ENCODE measurements at regions not wholly inside any gene's neighbourhood (a gene's known extent, or its start where the extent isn't known, plus 50 kb on each side); places are given as distances from the start of the nearest gene placed in this dataset.
"Not testable (repeated sequence)": the region's sequence is repeated elsewhere in the genome, so short reads cannot be mapped to it uniquely, and the experiment has no call there.

- no peak for DNase-seq (ENCODE audit: low read depth, low spot score)
These were observed 305.5 kb upstream of the ETAA1 start for GRCh38 chr2:67091681-67092080.

GRCh38 chr2:67095121-67095520, 302.0 kb upstream of the ETAA1 start:
- DNase-seq (ENCODE audit: low read depth, low spot score): no peak

- DNase-seq (ENCODE audit: low read depth, low spot score): no peak
These were observed 300.2 kb upstream of the ETAA1 start for GRCh38 chr2:67096886-67097285.

DNA sequence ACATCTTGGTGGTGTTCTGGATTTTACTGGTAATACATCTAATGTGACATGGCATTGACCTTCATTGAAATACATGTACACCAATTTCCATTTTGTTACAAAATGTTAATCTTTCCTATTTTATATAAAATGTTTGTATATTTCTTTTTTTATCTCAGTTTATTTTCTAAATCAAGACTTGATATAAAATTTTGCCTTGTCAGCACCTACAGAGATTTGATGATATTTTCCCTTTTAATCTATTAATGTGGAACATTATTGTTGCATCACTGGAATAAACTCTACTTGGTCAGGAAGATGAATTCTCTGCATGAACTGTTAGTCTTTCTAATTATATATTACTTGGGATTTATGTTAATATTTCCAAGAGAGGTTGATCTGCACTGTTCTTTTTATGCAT, 294.0 kb upstream of the ETAA1 start:
- DNase-seq (ENCODE audit: low read depth, low spot score): no peak

DNA sequence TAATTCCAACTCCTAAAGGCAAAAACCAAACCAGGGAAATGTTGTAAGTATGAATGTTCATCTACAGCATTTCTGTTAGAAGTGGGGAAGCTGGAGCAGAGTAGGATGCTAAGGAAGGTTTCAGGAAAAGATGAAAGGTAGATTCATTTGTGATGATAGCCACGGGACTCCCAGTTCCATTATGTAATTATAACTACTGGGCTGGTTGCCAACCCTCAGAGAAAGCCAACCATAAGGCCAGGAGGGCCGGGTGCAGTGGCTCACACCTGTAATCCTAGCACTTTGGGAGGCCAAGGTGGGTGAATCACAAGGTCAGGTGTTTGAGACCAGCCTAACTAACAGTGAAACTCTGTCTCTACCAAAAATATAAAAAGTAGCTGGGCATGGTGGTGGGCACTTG, 288.9 kb upstream of the ETAA1 start:
- DNase-seq (ENCODE audit: low read depth, low spot score): no peak

DNA sequence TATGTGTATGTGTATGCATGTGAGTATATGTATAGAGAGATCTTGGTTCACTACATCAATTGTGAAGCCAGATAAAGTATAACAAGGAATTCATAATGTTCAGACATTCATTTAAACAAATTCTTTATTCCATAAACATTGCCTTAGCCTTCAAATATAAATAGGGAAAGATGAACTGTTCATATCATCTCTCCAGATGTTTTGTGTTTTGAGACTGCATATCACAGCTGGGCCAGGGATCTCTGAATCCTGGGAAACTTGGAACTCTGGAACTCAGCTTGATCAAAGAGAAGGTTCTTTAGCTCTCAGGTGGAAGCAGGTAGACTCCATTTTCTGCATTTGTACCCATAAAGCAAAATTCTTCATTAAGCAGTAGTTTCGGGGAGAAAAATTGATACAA, 272.6 kb upstream of the ETAA1 start:
- DNase-seq (ENCODE audit: low read depth, low spot score): no peak

- DNase-seq (ENCODE audit: low read depth, low spot score): no peak
These were observed 266.4 kb upstream of the ETAA1 start for GRCh38 chr2:67130531-67131256.

DNA sequence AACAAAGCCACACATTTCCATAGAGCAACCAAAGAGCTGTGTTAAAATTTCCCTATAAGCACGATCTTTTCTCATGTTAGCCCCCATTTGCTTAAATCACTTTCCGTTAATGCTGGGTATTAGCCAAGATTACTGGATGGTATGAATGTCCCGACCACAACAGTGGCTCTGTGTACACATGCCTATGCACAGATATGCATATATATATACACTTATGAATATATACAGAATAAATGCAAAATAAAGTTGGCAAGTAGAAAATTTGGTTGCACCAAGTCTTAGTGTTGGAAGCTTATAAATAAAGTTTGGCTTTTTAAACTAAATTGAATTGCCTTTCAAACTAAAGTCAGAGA, 265.9 kb upstream of the ETAA1 start:
- no peak for DNase-seq (ENCODE audit: low read depth, low spot score)

DNA sequence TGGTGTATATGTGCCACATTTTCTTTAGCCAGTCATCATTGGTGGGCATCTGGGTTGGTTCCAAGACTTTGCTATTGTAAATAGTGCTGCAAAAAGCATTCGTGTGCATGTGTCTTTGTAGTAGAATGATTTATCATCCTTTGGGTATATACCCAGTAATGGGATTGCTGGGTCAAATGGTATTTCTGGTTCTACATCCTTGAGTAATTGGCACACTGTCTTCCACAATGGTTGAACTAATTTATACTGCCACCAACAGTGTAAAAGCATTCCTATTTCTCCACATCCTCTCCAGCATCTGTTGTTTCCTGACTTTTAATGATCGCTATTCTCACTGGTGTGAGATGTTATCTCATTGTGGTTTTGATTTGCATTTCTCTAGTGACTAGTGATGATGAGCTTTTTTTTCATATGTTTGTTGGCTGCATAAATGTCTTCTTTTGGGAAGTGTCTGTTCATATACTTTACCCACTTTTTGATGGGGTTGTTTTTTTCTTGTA, 264.6 kb upstream of the ETAA1 start:
- DNase-seq (ENCODE audit: low read depth, low spot score): not testable (repeated sequence)

- no peak for DNase-seq (ENCODE audit: low read depth, low spot score)
These were observed 261.9 kb upstream of the ETAA1 start for GRCh38 chr2:67135208-67135607.

DNA sequence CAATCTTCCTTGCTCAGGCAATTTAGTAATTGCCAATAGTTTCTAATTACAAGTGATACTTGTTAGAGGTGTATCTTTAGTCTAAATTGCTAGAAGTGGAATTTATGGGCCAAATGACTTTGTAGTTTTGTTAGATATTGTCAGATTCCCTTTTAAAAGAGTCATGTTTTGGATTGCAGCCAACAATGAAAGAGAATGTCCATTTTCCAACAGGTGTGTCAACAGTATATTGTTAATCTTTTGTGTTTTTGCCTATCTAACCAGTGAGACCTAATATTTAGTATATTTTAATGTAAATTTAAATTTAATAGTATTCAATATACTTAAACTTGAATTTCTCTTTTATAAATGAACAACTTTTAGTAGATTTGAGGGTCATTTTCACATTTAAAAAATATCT, 259.4 kb upstream of the ETAA1 start:
- DNase-seq (ENCODE audit: low read depth, low spot score): no peak

- no peak for DNase-seq (ENCODE audit: low read depth, low spot score)
These were observed 255.1 kb upstream of the ETAA1 start for GRCh38 chr2:67142071-67142470.

DNA sequence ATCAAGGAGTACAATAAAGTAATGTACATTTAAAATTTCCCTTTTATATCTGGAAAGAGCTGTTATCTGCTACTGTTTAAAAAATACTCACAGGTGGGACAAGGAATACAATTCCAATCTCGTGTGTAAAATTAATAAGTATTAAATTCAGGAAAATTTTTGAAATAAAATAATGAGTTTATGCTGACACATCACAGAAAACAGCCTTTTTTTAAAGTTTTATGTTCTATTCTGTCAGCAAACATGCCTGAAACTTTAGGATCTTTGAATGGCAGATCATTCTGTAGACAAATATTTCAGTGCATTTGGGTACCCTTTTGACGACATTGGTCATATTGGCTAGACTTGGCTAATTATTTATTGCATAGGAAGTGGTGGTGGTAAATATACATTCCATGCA, 254.4 kb upstream of the ETAA1 start:
- no peak for DNase-seq (ENCODE audit: low read depth, low spot score)

- DNase-seq (ENCODE audit: low read depth, low spot score): no peak
These were observed 251.3 kb upstream of the ETAA1 start for GRCh38 chr2:67145851-67146250.

GRCh38 chr2:67156796-67157195, 240.3 kb upstream of the ETAA1 start:
- DNase-seq (ENCODE audit: low read depth, low spot score): no peak

- no peak for DNase-seq (ENCODE audit: low read depth, low spot score)
These were observed 238.4 kb upstream of the ETAA1 start for GRCh38 chr2:67158718-67159117.

DNA sequence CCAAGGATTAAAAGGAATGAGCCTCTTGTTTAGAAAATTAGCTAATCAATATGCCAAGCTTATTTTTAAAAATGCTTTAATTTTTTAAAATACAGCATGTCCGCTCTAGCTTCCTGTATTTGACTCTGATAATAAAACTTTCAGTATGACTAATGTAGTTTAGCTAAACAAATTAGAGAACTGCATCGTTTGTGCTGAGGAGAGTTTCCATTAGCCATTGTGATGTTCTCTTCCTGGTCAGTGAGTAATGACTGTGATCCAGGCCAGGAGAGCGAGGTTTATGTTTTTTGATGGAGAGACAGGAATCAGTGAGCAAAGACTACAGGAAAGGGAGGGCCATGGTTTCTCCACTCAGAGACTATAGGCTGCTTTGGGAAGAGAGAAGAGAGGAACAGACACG, 237.2 kb upstream of the ETAA1 start:
- DNase-seq (ENCODE audit: low read depth, low spot score): no peak

DNA sequence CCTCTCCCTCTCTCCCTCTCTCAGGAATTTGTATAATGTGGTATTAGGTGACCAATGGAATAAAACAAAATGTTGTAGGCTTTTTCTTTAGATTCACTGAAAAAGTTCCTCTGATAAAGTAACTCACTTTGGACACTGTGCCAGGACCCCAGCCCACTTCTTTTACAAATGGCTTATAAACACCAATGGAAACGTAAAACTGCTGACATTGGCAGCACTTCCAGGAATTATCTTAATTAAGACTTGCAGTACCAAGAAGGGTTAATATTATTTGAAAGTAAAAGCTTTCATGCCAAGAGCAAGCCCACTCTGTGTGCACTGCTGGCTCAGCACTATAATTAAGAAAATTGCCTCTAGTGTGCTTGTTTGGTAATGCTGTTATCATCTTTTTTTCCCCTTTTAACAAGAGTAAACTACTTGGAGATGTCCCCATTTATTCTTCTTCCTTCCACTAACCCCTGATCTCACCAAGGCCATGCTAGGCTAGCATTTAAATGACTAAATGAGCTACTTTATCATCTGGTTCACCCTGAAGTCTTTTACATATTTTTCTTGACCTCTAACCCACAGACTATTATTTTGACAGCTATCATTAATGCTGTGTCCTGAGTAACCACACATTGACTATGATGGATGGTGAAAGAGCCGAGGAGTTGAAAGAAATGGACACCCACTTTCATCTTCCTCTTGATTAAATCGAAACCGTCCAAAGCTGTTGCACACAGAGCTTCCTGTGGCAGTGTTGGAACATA, 232.2 kb upstream of the ETAA1 start:
- no peak for DNase-seq (ENCODE audit: low read depth, low spot score)

- DNase-seq (ENCODE audit: low read depth, low spot score): no peak
These were observed 231.6 kb upstream of the ETAA1 start for GRCh38 chr2:67165523-67165990.

DNA sequence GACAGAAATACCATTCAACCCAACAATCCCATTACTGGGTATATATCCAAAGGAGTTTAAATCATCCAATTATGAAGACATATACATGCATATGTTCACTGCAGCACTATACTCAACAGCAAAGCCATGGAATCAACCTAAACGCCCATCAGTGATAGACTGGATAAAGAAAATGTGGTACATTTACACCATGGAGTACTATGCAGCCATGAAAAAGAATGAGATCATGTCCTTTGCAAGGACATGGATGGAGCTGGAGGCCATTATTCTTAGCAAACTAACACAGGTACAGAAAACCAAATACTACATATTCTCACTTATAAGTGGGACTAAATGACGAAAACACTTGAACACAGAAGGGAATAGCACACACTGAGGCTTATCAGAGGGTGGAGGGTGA, 230.6 kb upstream of the ETAA1 start:
- DNase-seq (ENCODE audit: low read depth, low spot score): not testable (repeated sequence)

DNA sequence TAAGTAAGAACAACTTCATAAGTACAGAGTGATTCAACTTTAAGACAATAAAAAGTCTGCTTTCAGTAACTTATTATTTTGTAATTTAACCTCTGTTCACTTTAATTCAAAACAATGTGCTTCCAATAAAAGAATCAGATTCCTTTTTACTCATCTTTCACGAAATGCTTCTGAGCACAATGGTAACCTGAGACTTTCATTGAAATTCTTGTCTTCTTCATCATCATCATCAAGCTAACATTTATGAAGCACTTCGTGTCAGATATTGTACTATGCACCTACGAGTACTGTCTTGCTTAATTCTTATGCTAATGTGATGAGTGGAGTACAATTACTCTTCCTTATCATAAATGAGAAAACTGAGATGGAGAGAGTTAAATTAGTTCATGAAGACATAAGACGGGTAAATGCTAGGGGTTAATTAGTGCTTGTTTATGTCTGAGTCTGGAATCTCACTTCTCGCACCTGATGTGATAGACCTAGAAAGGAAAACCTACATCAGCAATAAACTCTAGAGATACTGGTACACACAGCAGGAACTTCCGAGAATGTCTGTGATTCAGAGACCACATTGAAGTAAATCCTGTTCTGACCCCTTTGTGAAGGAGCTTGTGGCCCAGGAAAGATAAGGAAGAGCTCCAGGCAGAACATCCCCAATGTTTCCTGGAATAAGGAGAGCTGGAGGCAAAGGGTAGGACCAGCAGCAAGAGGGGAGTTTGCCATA, 227.6 kb upstream of the ETAA1 start:
- no peak for DNase-seq (ENCODE audit: low read depth, low spot score)

GRCh38 chr2:67179526-67179925, 217.6 kb upstream of the ETAA1 start:
- DNase-seq (ENCODE audit: low read depth, low spot score): no peak

Measured in smooth muscle cell of the brain vasculature (primary cell).